Panc1 (cell line): ENCODE measurements at regions not wholly inside any gene's neighbourhood (a gene's known extent, or its start where the extent isn't known, plus 50 kb on each side); places are given as distances from the start of the nearest gene placed in this dataset.

ENCODE experiments used
- POLR2AphosphoS5 ChIP-seq: IDR thresholded peaks from 2 replicates; pipeline ENCODE4 v1.6.1; 2012; ENCODE audit warnings: mild to moderate bottlenecking, low read depth, low read length, moderate library complexity
- TCF7L2 ChIP-seq: IDR thresholded peaks from 2 replicates; pipeline ENCODE4 v1.6.1; 2011; ENCODE audit warnings: mild to moderate bottlenecking, low read depth, low read length, inconsistent platforms
- TF ChIP-seq, protein P1 (sequence below): fragments of 450-650 bp; IDR thresholded peaks from 2 replicates; pipeline ENCODE4 v1.5.1; 2017; ENCODE audit warnings: mild to moderate bottlenecking
- TF ChIP-seq, protein P2 (sequence below), 2 experiments: IDR thresholded peaks; 2 replicates each; pipeline ENCODE4 v1.6.1; 2011 to 2012; ENCODE audit warnings: low read depth in 2 of 2, control low read depth in 1 of 2, low read length in 1 of 2, mild to moderate bottlenecking in 1 of 2, moderate library complexity in 1 of 2; ENCODE audit not compliant: insufficient read depth in 1 of 2

DNA sequence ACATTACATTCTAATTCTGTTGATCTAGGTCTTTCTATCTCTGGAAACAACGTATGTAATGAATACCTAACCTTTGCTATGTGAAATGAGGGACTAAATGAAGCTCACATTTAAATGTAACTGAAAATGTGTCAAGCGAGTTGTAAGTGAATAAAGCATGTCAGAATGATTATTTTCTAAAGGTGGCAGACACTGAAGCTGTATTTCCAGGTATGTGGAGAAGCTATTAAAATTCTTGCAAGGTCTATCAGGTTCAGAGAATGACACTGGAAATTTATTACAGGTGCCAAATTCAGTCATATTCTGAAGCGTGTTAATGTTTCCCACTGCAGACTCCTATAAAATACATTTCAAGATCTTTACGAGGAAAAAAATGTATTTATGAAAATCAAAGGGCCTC is 641.4 kb downstream of the RPS29 start:
- TF ChIP-seq, protein P1, sequence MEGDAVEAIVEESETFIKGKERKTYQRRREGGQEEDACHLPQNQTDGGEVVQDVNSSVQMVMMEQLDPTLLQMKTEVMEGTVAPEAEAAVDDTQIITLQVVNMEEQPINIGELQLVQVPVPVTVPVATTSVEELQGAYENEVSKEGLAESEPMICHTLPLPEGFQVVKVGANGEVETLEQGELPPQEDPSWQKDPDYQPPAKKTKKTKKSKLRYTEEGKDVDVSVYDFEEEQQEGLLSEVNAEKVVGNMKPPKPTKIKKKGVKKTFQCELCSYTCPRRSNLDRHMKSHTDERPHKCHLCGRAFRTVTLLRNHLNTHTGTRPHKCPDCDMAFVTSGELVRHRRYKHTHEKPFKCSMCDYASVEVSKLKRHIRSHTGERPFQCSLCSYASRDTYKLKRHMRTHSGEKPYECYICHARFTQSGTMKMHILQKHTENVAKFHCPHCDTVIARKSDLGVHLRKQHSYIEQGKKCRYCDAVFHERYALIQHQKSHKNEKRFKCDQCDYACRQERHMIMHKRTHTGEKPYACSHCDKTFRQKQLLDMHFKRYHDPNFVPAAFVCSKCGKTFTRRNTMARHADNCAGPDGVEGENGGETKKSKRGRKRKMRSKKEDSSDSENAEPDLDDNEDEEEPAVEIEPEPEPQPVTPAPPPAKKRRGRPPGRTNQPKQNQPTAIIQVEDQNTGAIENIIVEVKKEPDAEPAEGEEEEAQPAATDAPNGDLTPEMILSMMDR: no peak
- TF ChIP-seq POLR2AphosphoS5: no peak
- TF ChIP-seq, protein P2, sequence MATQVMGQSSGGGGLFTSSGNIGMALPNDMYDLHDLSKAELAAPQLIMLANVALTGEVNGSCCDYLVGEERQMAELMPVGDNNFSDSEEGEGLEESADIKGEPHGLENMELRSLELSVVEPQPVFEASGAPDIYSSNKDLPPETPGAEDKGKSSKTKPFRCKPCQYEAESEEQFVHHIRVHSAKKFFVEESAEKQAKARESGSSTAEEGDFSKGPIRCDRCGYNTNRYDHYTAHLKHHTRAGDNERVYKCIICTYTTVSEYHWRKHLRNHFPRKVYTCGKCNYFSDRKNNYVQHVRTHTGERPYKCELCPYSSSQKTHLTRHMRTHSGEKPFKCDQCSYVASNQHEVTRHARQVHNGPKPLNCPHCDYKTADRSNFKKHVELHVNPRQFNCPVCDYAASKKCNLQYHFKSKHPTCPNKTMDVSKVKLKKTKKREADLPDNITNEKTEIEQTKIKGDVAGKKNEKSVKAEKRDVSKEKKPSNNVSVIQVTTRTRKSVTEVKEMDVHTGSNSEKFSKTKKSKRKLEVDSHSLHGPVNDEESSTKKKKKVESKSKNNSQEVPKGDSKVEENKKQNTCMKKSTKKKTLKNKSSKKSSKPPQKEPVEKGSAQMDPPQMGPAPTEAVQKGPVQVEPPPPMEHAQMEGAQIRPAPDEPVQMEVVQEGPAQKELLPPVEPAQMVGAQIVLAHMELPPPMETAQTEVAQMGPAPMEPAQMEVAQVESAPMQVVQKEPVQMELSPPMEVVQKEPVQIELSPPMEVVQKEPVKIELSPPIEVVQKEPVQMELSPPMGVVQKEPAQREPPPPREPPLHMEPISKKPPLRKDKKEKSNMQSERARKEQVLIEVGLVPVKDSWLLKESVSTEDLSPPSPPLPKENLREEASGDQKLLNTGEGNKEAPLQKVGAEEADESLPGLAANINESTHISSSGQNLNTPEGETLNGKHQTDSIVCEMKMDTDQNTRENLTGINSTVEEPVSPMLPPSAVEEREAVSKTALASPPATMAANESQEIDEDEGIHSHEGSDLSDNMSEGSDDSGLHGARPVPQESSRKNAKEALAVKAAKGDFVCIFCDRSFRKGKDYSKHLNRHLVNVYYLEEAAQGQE (IDR thresholded peaks at IDR 0.05; ENCODE audit: insufficient read depth in 1 of 2, low read depth in 2 of 2, low read length in 1 of 2): no peak
- TF ChIP-seq TCF7L2: no peak
